ENCODE measurements at regions not wholly inside any gene's neighbourhood (a gene's known extent, or its start where the extent isn't known, plus 50 kb on each side); places are given as distances from the start of the nearest gene placed in this dataset.

DNA sequence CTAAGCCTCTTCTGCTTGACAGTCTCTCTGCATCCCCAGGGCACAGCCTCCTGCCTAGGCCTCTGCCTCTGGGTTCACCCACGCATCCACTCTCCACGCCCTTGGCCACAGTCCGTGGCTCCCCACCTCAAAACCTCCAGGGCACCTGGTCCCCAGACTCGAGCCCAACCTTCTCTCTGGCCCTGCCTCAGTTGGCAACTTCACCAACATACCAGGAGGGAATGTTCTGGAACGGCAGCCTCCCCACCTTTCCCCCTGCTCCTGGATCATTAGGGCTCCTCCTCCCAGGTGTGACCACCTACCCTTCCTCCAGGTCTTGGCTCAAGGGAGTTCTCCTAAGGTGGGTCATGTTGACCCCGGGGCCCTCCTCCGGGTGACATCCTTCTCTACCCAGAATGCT, 69.1 kb downstream of the SOX1 start:
- Histone ChIP-seq H3K9me3 (no peaks in the 10 kb centered on the region), H3K4me1 (ENCODE audit: control insufficient read depth in 1 of 2, low read depth in 2 of 2) (no peaks in the 10 kb centered on the region), H3K36me3 (no peaks in the 10 kb centered on the region), H3K4me3 (no peak overlapping the region), H3K27me3 (replicated peaks; ENCODE audit: insufficient read depth) (no peaks in the 10 kb centered on the region), H3K27ac (no peak overlapping the region)
- DNase-seq (ENCODE audit: low spot score) (no peak), ATAC-seq (ENCODE audit: insufficient number of reproducible peaks, low FRiP score, low read depth) (no peak)
- TF ChIP-seq, protein P1, sequence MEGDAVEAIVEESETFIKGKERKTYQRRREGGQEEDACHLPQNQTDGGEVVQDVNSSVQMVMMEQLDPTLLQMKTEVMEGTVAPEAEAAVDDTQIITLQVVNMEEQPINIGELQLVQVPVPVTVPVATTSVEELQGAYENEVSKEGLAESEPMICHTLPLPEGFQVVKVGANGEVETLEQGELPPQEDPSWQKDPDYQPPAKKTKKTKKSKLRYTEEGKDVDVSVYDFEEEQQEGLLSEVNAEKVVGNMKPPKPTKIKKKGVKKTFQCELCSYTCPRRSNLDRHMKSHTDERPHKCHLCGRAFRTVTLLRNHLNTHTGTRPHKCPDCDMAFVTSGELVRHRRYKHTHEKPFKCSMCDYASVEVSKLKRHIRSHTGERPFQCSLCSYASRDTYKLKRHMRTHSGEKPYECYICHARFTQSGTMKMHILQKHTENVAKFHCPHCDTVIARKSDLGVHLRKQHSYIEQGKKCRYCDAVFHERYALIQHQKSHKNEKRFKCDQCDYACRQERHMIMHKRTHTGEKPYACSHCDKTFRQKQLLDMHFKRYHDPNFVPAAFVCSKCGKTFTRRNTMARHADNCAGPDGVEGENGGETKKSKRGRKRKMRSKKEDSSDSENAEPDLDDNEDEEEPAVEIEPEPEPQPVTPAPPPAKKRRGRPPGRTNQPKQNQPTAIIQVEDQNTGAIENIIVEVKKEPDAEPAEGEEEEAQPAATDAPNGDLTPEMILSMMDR (IDR thresholded peaks at IDR 0.05): no peak

DNA sequence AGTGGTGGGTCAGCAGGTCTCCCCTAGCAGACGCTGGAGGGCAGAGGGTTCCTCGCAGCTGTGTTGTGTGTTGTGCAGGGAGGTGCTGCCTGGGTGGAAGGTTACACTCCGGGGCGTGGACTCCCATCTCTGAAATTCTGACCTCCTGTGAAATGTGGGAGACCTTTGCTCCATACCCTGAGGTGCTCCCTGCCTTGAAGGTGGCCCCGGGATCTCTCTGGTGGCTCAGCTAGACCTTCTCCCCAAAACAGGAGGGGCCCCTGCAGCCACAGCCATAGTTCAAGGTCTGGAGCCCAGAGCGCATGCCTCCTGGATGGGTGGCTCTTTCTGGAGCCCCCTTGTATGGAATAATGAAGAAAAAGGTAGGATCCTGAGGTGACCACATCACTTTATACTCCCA, 70.2 kb downstream of the SOX1 start:
- TF ChIP-seq, protein P1 (IDR thresholded peaks at IDR 0.05): no peak
- H3K4me3 ChIP-seq: no peak overlapping the region
- no peaks in the 10 kb centered on the region for H3K9me3 ChIP-seq
- ATAC-seq (ENCODE audit: insufficient number of reproducible peaks, low FRiP score, low read depth): no peak
- no peaks in the 10 kb centered on the region for H3K27me3 ChIP-seq (replicated peaks; ENCODE audit: insufficient read depth)
- no peak for DNase-seq (ENCODE audit: low spot score)
- H3K36me3 ChIP-seq: no peaks in the 10 kb centered on the region
- H3K4me1 ChIP-seq (ENCODE audit: control insufficient read depth in 1 of 2, low read depth in 2 of 2): no peaks in the 10 kb centered on the region
- no peak overlapping the region for H3K27ac ChIP-seq

DNA sequence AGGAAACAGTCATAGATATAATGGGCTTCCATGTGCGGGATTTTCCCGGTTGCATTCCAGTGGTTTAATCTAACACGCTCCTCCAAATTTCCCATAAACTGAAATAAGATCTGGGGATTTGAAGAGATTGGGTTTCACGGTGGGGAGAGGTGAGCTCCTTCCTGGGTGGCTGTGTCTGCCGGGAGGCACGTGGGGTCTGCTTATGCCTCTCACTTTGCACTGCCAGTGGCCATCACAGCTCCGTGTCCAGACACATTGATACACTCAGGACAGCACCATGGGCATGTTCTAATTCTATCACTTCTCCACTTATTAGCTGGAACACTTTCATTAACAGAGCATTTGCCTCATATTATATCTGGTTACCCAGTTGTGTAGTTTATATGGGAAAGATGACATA, 73.4 kb downstream of the SOX1 start:
- no peak overlapping the region for H3K27ac ChIP-seq
- TF ChIP-seq, protein P1 (IDR thresholded peaks at IDR 0.05): no peak
- no peaks in the 10 kb centered on the region for H3K36me3 ChIP-seq
- H3K9me3 ChIP-seq: no peaks in the 10 kb centered on the region
- DNase-seq (ENCODE audit: low spot score) (no peak), ATAC-seq (ENCODE audit: insufficient number of reproducible peaks, low FRiP score, low read depth) (no peak)
- no peak overlapping the region for H3K4me3 ChIP-seq
- H3K27me3 ChIP-seq (replicated peaks; ENCODE audit: insufficient read depth): no peaks in the 10 kb centered on the region
- H3K4me1 ChIP-seq (ENCODE audit: control insufficient read depth in 1 of 2, low read depth in 2 of 2): no peaks in the 10 kb centered on the region

DNA sequence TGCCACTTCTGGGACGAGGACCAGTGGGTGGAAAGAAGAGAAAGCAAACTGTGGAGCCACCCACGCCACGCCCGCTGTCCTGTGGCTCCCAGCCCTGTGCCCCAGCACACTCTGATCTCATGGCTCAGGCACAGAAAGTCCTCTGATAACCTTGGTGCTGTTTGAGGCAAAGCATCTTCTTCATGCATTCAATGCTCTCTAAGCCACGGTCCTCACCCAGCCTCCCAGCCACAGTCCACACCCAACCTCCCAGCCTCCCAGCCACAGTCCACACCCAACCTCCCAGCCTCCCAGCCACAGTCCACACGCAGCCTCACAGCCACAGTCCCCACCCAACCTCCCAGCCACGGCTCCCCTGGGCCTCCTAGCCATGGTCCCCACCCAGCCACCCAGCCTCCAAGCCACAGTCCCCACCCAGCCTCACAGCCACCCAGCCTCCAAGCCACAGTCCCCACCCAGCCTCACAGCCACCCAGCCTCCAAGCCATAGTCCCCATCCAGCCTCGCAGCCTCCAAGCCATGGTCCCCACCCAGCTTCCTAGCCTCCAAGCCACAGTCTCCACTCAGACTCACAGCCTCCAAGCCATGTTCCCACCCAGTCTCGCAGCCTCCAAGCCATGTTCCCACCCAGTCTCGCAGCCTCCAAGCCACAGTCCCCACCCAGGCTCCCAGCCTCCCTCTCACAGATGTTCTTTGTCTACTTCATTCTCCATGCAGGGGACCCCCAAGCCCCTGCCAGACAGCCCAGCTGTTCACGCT, 74.9 kb downstream of the SOX1 start:
- Histone ChIP-seq H3K36me3 (no peaks in the 10 kb centered on the region), H3K4me1 (ENCODE audit: control insufficient read depth in 1 of 2, low read depth in 2 of 2) (no peaks in the 10 kb centered on the region), H3K27me3 (replicated peaks; ENCODE audit: insufficient read depth) (no peaks in the 10 kb centered on the region), H3K27ac (no peak overlapping the region), H3K4me3 (no peak overlapping the region), H3K9me3 (no peaks in the 10 kb centered on the region)
- TF ChIP-seq, protein P1 (IDR thresholded peaks at IDR 0.05): no peak
- no peak for DNase-seq (ENCODE audit: low spot score)
- ATAC-seq (ENCODE audit: insufficient number of reproducible peaks, low FRiP score, low read depth): no peak

DNA sequence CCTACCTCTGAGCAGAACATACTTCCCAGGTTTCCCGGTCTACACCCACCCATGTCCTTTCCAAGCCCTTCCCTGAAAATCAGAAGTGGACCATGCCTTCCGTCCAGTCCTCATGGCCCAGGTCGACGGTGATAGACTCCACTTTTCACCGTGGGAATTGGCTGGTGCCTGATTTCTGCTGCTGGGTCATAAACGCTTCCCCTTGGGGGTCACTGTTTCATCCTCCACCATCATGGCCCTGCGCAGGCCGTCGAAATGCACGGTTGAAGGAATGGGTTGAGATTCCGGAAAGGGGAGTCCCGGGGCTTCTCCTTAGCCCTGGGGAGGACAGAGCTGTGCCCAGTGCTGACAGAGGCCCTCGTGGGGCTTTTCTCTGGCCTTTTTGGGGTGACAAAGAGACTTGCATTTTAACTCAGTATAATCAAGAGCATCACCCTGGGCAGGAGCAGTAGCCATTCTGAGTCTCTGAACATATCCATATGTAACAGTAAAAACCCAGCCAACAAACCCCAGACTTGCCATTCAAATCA, 75.5 kb downstream of the SOX1 start:
- no peaks in the 10 kb centered on the region for H3K4me1 ChIP-seq (ENCODE audit: control insufficient read depth in 1 of 2, low read depth in 2 of 2)
- H3K36me3 ChIP-seq: no peaks in the 10 kb centered on the region
- H3K27me3 ChIP-seq (replicated peaks; ENCODE audit: insufficient read depth): no peaks in the 10 kb centered on the region
- no peak for ATAC-seq (ENCODE audit: insufficient number of reproducible peaks, low FRiP score, low read depth)
- no peak overlapping the region for H3K4me3 ChIP-seq
- TF ChIP-seq, protein P1 (IDR thresholded peaks at IDR 0.05): no peak
- no peak for DNase-seq (ENCODE audit: low spot score)
- H3K9me3 ChIP-seq: no peaks in the 10 kb centered on the region
- no peak overlapping the region for H3K27ac ChIP-seq

Data from thoracic aorta (tissue), 2 donors.